ENCODE measurements at regions not wholly inside any gene's neighbourhood (a gene's known extent, or its start where the extent isn't known, plus 50 kb on each side); places are given as distances from the start of the nearest gene placed in this dataset.
A peak's percentile ranks its signal among the peaks of the same experiment; 100 is the strongest.

DNA sequence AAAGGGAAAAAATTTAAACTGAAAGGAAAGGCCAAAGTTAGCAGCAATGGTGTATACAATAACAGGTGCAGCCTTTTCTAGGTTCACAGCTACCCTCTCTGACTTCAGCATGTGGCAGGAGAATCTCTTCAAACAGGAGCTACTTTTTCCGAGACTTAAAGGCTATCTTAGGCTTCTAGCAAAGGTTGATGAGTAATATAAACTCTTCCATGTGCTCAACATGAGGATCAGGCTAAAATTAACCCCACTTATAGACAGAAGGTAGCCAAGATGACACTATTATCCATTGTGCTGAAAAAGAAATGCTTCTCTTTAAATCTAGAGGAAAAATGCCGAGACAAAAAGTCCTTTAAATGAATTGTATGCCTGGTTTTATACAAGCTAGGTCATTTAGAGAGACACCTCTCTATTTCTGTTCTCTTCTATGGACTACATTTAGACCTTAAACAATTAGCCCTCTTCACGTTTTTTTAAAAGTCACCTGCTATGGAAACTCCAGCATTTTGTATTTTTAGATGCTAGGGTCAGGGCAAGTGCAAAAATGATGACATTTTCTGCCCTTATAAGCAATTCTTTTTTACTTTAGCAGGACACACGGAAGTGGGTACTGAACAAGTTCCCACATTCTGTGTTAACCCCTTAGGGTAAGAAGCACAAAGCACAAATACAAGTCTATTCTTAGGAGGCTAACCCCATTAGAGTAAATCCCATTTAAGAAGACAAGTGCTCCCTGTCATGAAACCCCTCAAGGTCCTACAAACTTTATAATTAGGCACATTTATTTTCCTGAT lies 216.8 kb upstream of the CITED2 start:
- DNase-seq (ENCODE audit: low read depth) = no peak
- Histone ChIP-seq H3K4me1 (ENCODE audit: control insufficient read depth, insufficient read depth, low read length) (peaks cover 17% of the 10 kb centered on the region), H3K27me3 (replicated peaks; ENCODE audit: control insufficient read depth, insufficient read depth, low read length) (no peaks in the 10 kb centered on the region)

DNA sequence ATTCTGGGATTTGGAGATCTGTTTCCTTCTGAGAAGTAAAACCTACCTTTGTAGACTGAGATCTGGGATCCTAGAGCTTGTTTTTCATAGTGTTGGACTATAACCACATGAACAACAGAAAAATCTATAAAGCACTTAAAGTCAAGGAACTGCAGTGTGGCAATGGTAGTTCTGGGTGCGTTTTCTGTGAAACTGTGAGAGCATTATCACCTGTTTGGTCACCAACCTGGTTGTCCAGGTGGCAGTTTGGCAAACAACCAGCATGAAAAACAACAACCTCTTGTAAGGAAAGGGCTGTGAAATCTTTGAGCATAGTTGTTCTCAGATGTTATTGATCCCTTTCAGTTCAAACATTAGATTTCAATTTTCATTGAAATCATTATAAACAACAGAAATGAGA lies 215.8 kb upstream of the CITED2 start:
- no peak for DNase-seq (ENCODE audit: low read depth)
- H3K36me3 ChIP-seq (ENCODE audit: control insufficient read depth, insufficient read depth, low read length, severe bottlenecking) = no peaks in the 10 kb centered on the region
- no peak overlapping the region for H3K4me3 ChIP-seq (ENCODE audit: low read length)
- H3K9me3 ChIP-seq (ENCODE audit: control insufficient read depth, low read length) = no peaks in the 10 kb centered on the region
- peaks cover 17% of the 10 kb centered on the region for H3K4me1 ChIP-seq (ENCODE audit: control insufficient read depth, insufficient read depth, low read length)
- H3K27me3 ChIP-seq (replicated peaks; ENCODE audit: control insufficient read depth, insufficient read depth, low read length) = no peaks in the 10 kb centered on the region
- H3K9ac ChIP-seq (ENCODE audit: low read length) = no peak overlapping the region

More for the DNA sequence above, 216.8 kb upstream of the CITED2 start:
- no peak overlapping the region for H3K4me3 ChIP-seq (ENCODE audit: low read length)
- H3K9ac ChIP-seq (ENCODE audit: low read length) = no peak overlapping the region
- no peaks in the 10 kb centered on the region for H3K36me3 ChIP-seq (ENCODE audit: control insufficient read depth, insufficient read depth, low read length, severe bottlenecking)
- H3K9me3 ChIP-seq (ENCODE audit: control insufficient read depth, low read length) = no peaks in the 10 kb centered on the region

DNA sequence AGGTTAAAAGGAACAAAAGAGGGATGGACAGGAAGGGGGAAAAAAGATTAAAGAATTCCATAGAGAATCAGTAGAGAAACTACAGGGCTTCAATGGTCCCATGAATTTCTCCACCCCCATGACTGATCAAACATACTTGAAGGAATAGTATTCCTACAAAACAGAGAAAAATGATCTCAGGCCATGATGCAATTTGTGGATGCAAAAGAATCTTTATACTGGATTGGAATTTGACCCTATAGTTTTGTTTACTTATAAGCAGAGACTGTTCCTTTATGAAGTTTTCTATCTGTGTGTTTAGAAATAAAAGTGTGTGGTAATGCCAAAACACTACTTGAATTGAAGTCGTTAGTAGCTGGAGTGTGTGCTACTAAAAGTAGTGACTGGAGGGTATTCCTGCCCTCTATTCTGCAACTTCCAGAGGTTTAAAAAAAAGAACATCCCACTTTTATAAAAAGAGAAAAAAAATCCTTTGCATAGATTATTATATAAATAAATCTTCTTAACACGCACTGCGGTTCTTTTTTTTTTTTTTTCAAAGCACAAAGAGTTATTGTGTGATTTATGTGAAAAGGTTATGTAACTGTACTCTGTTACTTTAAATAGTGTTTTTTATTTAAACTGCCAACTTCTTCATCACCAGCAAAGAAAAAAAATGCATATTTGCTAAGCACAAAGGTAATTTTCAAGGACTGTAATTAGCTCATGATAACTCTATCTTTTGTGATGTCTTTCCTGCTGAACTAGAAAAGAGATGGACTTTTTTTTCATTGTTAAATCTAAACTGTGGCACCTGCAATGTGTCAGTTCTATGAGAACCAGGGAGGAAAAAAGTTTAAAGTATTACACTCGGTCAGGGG lies 214.5 kb upstream of the CITED2 start:
- no peak overlapping the region for H3K4me3 ChIP-seq (ENCODE audit: low read length)
- H3K4me1 ChIP-seq (ENCODE audit: control insufficient read depth, insufficient read depth, low read length) = peaks cover 17% of the 10 kb centered on the region
- H3K36me3 ChIP-seq (ENCODE audit: control insufficient read depth, insufficient read depth, low read length, severe bottlenecking) = no peaks in the 10 kb centered on the region
- DNase-seq (ENCODE audit: low read depth) = peak; percentile 85
- H3K9ac ChIP-seq (ENCODE audit: low read length) = no peak overlapping the region
- no peaks in the 10 kb centered on the region for H3K27me3 ChIP-seq (replicated peaks; ENCODE audit: control insufficient read depth, insufficient read depth, low read length)
- no peaks in the 10 kb centered on the region for H3K9me3 ChIP-seq (ENCODE audit: control insufficient read depth, low read length)

DNA sequence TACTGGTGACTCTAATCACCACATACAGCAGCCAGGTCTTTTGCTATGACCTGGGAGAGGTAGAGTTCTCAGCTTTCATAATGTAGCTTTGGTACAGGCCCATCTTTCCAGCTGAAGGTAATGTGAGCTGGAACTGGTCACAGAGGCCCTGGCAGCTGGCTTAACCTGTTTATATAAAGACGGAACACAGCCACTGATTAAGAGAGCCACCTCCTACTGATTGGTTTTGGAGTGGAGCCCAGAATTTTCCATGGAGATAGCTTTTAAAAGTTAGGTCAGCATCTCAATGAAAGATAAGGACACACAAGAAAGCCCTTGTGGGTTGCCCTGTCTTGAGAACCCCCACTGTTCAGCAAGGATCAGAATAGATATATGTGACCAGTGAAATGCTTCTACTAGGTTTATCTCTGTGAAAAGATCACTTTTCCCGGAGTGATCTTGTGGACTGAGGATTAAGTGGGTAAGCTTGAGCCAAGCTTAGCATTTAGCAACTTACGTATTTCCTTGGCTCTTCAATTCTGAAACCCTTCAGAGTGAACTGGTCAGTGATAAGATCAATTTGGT lies 213.7 kb upstream of the CITED2 start:
- H3K9ac ChIP-seq (ENCODE audit: low read length) = peak overlapping the region; percentile 31
- no peaks in the 10 kb centered on the region for H3K27me3 ChIP-seq (replicated peaks; ENCODE audit: control insufficient read depth, insufficient read depth, low read length)
- peak; percentile 37 for DNase-seq (ENCODE audit: low read depth)
- no peaks in the 10 kb centered on the region for H3K36me3 ChIP-seq (ENCODE audit: control insufficient read depth, insufficient read depth, low read length, severe bottlenecking)
- H3K4me1 ChIP-seq (ENCODE audit: control insufficient read depth, insufficient read depth, low read length) = peaks cover 17% of the 10 kb centered on the region
- no peaks in the 10 kb centered on the region for H3K9me3 ChIP-seq (ENCODE audit: control insufficient read depth, low read length)
- H3K4me3 ChIP-seq (ENCODE audit: low read length) = no peak overlapping the region

DNA sequence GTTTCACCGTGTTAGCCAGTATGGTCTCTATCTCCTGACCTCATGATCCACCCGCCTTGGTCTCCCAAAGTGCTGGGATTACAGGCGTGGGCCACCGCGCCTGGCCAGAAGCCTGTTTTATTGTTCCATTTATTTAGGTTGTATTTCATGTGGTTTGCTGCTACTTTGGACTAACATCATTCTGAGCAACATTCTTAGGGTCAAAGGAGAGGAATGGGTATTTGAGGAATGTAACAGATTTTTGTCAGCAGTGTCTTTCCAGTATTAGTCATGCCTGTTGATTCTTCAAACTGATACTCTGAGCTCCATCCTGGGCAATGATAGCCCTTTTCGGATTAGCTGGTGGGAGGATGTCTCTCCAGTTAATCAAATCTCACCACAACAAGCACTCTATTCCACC lies 213.0 kb upstream of the CITED2 start:
- Histone ChIP-seq H3K27me3 (replicated peaks; ENCODE audit: control insufficient read depth, insufficient read depth, low read length) (no peaks in the 10 kb centered on the region), H3K4me1 (ENCODE audit: control insufficient read depth, insufficient read depth, low read length) (peaks cover 17% of the 10 kb centered on the region)
- peak; percentile 75 for DNase-seq (ENCODE audit: low read depth)

DNA sequence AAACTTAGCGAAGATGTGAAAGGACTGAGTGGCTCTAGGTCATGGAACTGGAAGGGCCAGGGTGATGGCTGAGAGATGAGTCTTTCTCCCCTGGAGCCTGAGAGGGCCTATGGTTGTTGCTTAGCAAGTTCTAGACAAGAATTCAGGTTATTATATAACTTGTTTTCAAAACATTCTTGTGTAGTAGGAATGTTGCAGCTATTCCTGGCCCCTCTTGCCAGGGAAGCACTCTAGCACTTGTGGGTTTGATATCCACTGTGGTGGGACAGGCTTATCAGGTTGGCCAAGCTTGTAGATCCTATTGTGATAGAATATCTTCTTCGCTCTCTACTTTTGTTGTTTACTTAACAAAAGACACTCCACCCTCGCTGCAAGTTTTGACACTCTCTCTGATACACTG lies 211.8 kb upstream of the CITED2 start:
- Histone ChIP-seq H3K36me3 (ENCODE audit: control insufficient read depth, insufficient read depth, low read length, severe bottlenecking) (no peaks in the 10 kb centered on the region), H3K4me1 (ENCODE audit: control insufficient read depth, insufficient read depth, low read length) (peaks cover 17% of the 10 kb centered on the region), H3K27me3 (replicated peaks; ENCODE audit: control insufficient read depth, insufficient read depth, low read length) (no peaks in the 10 kb centered on the region), H3K9ac (ENCODE audit: low read length) (no peak overlapping the region), H3K4me3 (ENCODE audit: low read length) (no peak overlapping the region), H3K9me3 (ENCODE audit: control insufficient read depth, low read length) (no peaks in the 10 kb centered on the region)
- DNase-seq (ENCODE audit: low read depth) = no peak

More for the DNA sequence above, 213.0 kb upstream of the CITED2 start:
- Histone ChIP-seq H3K36me3 (ENCODE audit: control insufficient read depth, insufficient read depth, low read length, severe bottlenecking) (no peaks in the 10 kb centered on the region), H3K9ac (ENCODE audit: low read length) (no peak overlapping the region), H3K9me3 (ENCODE audit: control insufficient read depth, low read length) (no peaks in the 10 kb centered on the region), H3K4me3 (ENCODE audit: low read length) (no peak overlapping the region)

DNA sequence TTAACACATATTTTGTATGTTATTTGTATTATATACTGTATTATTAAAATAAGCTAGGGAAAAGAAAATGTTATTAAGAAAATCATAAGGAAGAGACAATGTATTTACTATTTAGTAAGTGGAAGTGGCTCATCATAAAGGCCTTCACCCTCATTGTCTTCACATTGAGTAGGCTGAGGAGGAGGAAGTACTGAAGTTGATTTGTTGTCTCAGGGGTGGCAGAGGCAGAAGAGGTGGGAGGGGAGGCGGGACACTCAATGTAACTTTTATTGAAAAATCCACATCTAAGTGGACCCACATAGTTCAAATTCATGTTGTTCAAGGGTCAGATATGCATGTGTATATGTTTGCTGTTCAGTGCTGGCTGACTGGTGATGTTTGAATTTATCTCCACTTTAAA lies 210.2 kb upstream of the CITED2 start:
- H3K4me1 ChIP-seq (ENCODE audit: control insufficient read depth, insufficient read depth, low read length) = peaks cover 17% of the 10 kb centered on the region
- H3K4me3 ChIP-seq (ENCODE audit: low read length) = no peak overlapping the region
- H3K27me3 ChIP-seq (replicated peaks; ENCODE audit: control insufficient read depth, insufficient read depth, low read length) = no peaks in the 10 kb centered on the region
- DNase-seq (ENCODE audit: low read depth) = no peak
- no peaks in the 10 kb centered on the region for H3K9me3 ChIP-seq (ENCODE audit: control insufficient read depth, low read length)
- no peaks in the 10 kb centered on the region for H3K36me3 ChIP-seq (ENCODE audit: control insufficient read depth, insufficient read depth, low read length, severe bottlenecking)
- no peak overlapping the region for H3K9ac ChIP-seq (ENCODE audit: low read length)

DNA sequence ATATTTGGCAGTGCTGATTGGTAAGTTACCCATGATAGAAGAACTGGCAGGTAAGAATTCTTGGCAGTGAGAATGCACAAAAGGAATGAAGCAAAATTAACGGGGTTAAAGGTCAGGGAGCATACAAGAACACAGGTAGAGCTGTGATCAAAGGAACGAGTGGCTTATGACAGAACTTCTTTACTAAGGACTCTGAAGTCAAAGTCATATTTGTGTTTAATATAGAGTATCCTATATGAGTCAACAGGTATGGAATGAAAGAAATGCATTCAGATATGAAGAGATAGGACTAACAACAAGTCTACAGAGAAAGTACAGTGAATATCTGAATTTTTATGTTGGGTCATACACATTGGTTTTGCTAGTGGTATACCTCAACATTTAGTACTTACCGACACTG lies 209.0 kb upstream of the CITED2 start:
- no peak overlapping the region for H3K9ac ChIP-seq (ENCODE audit: low read length)
- H3K4me3 ChIP-seq (ENCODE audit: low read length) = no peak overlapping the region
- DNase-seq (ENCODE audit: low read depth) = no peak
- H3K4me1 ChIP-seq (ENCODE audit: control insufficient read depth, insufficient read depth, low read length) = peaks cover 14% of the 10 kb centered on the region
- no peaks in the 10 kb centered on the region for H3K9me3 ChIP-seq (ENCODE audit: control insufficient read depth, low read length)
- H3K27me3 ChIP-seq (replicated peaks; ENCODE audit: control insufficient read depth, insufficient read depth, low read length) = no peaks in the 10 kb centered on the region
- H3K36me3 ChIP-seq (ENCODE audit: control insufficient read depth, insufficient read depth, low read length, severe bottlenecking) = no peaks in the 10 kb centered on the region

DNA sequence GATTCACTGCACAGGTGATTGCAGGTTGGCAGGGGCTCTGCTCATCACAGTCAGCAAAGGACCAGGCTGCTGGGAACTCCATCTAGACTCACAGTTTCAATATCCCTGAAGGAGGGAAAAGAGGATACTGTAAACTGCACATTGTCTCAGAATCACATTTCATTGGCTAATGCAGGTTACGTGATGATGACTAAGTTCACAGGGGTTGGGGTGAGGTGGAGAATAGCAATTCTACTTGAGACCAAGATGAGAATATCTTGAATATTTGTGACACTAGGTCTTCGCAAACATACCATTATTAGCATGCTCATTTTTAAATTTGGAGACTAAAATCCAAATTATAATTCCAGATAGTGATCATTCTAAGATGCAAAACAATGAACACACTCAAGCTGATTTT lies 208.5 kb upstream of the CITED2 start:
- H3K36me3 ChIP-seq (ENCODE audit: control insufficient read depth, insufficient read depth, low read length, severe bottlenecking) = no peaks in the 10 kb centered on the region
- H3K4me1 ChIP-seq (ENCODE audit: control insufficient read depth, insufficient read depth, low read length) = peaks cover 14% of the 10 kb centered on the region
- no peak for DNase-seq (ENCODE audit: low read depth)
- H3K27me3 ChIP-seq (replicated peaks; ENCODE audit: control insufficient read depth, insufficient read depth, low read length) = no peaks in the 10 kb centered on the region
- H3K9me3 ChIP-seq (ENCODE audit: control insufficient read depth, low read length) = no peaks in the 10 kb centered on the region
- H3K9ac ChIP-seq (ENCODE audit: low read length) = no peak overlapping the region
- H3K4me3 ChIP-seq (ENCODE audit: low read length) = no peak overlapping the region

DNA sequence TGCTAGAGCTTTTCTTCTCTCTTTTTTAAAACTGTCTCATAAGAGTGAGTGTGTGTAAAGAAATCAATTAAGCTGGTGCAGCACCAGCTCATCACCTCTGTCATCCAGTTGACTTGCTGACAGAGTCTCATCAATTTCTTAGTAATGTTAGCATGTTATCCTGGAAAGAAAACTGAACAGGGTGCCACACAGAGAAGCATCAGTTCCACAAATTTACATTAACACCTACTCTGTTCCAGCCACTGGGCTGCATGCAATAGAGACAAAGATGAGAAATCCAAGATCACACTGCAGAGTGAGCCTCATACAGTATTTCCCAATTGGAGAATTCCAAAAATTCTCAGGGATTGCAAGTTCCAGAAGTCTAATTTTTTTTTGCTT lies 207.0 kb upstream of the CITED2 start:
- Histone ChIP-seq H3K9me3 (ENCODE audit: control insufficient read depth, low read length) (no peaks in the 10 kb centered on the region), H3K4me1 (ENCODE audit: control insufficient read depth, insufficient read depth, low read length) (peaks cover 18% of the 10 kb centered on the region), H3K36me3 (ENCODE audit: control insufficient read depth, insufficient read depth, low read length, severe bottlenecking) (no peaks in the 10 kb centered on the region), H3K27me3 (replicated peaks; ENCODE audit: control insufficient read depth, insufficient read depth, low read length) (no peaks in the 10 kb centered on the region), H3K9ac (ENCODE audit: low read length) (no peak overlapping the region), H3K4me3 (ENCODE audit: low read length) (no peak overlapping the region)
- DNase-seq (ENCODE audit: low read depth) = no peak

Measured in adipocyte (in vitro differentiated cells).